GM21447 (cell line): ENCODE measurements at regions not wholly inside any gene's neighbourhood (a gene's known extent, or its start where the extent isn't known, plus 50 kb on each side); places are given as distances from the start of the nearest gene placed in this dataset.
"Not testable (repeated sequence)": the region's sequence is repeated elsewhere in the genome, so short reads cannot be mapped to it uniquely, and the experiment has no call there.

Experiments
- ATAC-seq: cut with Tn5 transposase; IDR thresholded peaks from one replicate; pipeline ENCODE4 v1.9.1; 2021; ENCODE audit not compliant: unreplicated experiment

- ATAC-seq: no peak
Observed at GRCh38 chr13:24931450-24932251, 164.3 kb upstream of the PABPC3 start.

GRCh38 chr13:24933106-24934023, 162.6 kb upstream of the PABPC3 start:
- not testable (repeated sequence) for ATAC-seq

GRCh38 chr13:24934024-24934385, 161.9 kb upstream of the PABPC3 start:
- ATAC-seq: not testable (repeated sequence)

- ATAC-seq: no peak
Observed at GRCh38 chr13:24938966-24939365, 157.0 kb upstream of the PABPC3 start.

GRCh38 chr13:24941023-24941713, 154.8 kb upstream of the PABPC3 start:
- not testable (repeated sequence) for ATAC-seq

GRCh38 chr13:24943136-24943535, 152.8 kb upstream of the PABPC3 start:
- ATAC-seq: no peak

GRCh38 chr13:24944073-24944472, 151.9 kb upstream of the PABPC3 start:
- not testable (repeated sequence) for ATAC-seq

GRCh38 chr13:24948977-24949376, 147.0 kb upstream of the PABPC3 start:
- ATAC-seq: not testable (repeated sequence)

GRCh38 chr13:24950611-24951010, 145.3 kb upstream of the PABPC3 start:
- ATAC-seq: not testable (repeated sequence)

GRCh38 chr13:24967970-24968369, 128.0 kb upstream of the PABPC3 start:
- not testable (repeated sequence) for ATAC-seq

- not testable (repeated sequence) for ATAC-seq
Observed at GRCh38 chr13:24968416-24968815, 127.5 kb upstream of the PABPC3 start.

GRCh38 chr13:24973102-24973501, 122.8 kb upstream of the PABPC3 start:
- ATAC-seq: not testable (repeated sequence)

- ATAC-seq: not testable (repeated sequence)
Observed at GRCh38 chr13:24981181-24981803, 114.6 kb upstream of the PABPC3 start.

- no peak for ATAC-seq
Observed at GRCh38 chr13:24982333-24982999, 113.5 kb upstream of the PABPC3 start.

- ATAC-seq: no peak
Observed at GRCh38 chr13:24983094-24983493, 112.8 kb upstream of the PABPC3 start.

GRCh38 chr13:24984134-24984533, 111.8 kb upstream of the PABPC3 start:
- ATAC-seq: no peak

- ATAC-seq: no peak
Observed at GRCh38 chr13:24985107-24985506, 110.8 kb upstream of the PABPC3 start.

- no peak for ATAC-seq
Observed at GRCh38 chr13:24985896-24986295, 110.0 kb upstream of the PABPC3 start.

- no peak for ATAC-seq
Observed at GRCh38 chr13:24986826-24987225, 109.1 kb upstream of the PABPC3 start.

- ATAC-seq: not testable (repeated sequence)
Observed at GRCh38 chr13:24989959-24990358, 106.0 kb upstream of the PABPC3 start.
